HG03064 (cell line): ENCODE measurements at regions not wholly inside any gene's neighbourhood (a gene's known extent, or its start where the extent isn't known, plus 50 kb on each side); places are given as distances from the start of the nearest gene placed in this dataset.

Source experiments
- ATAC-seq: cut with Tn5 transposase; IDR thresholded peaks from one replicate; pipeline ENCODE4 v1.9.1; 2021; ENCODE audit warnings: low read depth; ENCODE audit not compliant: unreplicated experiment

DNA sequence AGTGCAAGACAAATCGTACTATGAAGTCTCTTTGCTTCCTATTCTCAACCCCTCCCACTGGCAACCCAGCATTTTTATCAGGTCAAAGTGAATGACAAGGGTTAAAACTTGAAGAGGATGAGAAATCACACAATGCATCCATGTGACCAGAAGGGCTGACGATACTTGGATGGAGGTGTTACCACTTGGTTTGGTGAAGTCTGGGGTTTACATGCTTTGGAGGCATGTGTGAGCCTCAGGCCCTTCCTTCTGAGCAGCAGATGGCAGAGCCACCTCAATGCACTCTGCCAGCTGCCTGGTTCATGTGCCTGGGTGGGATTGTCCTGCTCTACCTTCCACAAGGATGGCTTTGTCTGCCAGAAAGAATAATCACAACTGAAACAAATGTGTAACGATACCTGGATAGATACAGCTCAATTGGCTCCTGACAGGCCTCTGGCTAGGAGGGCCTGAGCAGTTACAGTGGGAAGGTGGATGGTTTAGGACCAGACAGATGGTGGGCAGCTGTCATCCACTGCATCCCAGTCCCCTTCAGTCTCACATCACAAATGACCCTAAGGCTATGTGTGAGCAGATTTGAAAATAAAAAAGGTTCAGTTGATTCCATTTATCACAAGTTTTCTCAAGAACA is 51.5 kb upstream of the CNIH3 start:
- ATAC-seq = no peak

DNA sequence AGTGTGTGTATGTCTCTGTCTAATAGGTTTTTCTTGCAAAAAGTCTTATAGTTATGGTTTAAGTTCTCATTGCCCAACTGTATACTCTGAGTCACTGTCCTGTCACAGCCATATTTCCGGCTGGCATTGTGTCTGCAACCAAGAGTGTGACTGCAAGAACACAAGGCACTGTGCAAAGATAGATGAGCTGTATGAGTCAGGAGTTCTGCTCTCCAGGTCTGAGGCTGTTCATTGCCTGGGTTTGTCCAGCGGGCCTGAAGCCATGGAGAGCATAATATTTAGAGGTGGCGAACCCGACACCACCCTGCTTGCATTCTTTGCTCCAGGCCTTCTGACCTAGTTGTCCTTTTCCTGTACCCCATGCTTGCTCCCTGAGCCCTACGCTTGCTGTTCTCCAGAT is 50.9 kb upstream of the CNIH3 start:
- ATAC-seq = no peak

DNA sequence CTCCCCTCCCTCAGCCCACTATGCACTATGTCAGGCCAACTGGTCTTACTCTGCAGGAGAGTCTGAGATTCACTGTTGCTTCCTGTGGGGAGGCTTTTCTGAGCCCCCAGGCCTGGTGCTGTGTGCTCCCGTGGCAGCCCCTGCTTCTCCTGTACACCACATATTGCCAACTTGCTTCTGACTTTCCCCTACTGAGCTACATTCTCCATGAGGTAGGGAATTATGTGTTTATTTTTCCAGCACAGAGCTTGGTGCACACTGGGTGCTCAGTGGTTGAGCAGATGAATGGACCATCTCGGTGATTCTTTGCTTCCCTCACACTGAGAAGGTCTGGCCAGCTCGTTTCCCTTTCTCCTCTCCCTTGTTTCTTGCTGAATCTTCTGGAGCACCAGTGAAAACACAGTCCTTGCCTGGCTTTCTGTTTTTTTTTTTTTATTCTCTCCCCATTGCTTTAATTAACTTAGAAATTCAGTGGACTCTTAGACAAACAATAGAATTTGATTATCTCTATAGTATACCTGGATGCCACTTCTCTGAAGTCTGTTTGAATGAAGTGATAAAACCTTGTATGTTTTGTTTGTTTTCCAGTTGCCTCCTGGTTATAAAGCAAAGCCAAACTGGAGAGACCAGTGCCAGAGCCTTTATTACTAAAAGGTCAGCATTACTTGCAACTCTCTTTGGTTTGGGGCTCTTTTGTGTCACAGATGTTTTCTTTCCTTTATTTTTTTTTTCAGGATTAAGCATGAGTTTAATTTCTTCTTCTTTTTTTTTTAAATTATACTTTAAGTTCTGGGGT is 50.3 kb upstream of the CNIH3 start:
- ATAC-seq = no peak
